ENCODE measurements at regions not wholly inside any gene's neighbourhood (a gene's known extent, or its start where the extent isn't known, plus 50 kb on each side); places are given as distances from the start of the nearest gene placed in this dataset.

DNA sequence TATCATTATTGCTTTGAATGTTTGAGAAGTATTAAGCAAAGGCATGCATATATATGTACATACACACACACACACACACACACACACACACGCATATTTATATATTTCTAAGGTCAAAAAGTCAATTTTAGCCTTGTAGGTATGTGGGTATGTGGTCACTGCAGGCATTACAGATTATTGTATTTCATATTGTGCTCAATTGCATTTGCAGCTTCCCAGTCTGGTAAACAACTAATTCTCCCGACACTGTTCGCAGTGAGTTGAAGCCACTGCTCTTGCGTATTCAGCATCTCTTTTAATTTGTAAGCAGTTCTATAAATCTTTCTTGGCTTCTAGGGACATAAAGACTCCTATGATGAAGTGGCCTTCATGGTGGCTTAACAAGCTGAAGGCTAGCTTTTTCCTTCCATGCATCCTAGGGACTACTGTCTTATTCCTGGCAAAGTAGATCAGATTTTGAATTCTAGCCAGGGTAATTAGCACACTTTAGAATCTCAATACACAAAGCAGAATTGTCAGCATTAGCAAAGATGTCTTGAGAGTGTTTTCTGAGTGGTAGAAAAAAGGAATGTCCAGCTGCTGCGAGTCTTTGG is 368.6 kb upstream of the NEGR1 start:
- TF ChIP-seq Cebpa-rat (IDR thresholded peaks at IDR 0.05), result no peak
- Histone ChIP-seq H3K9me3 (replicated peaks in 1 of 11) (no peaks in the 10 kb centered on the region), H3K4me2 (no peak overlapping the region), H4K20me1 (no peaks in the 10 kb centered on the region), H3K27me3 (no peaks in the 10 kb centered on the region), H3K4me3 (no peak overlapping the region), H3K36me3 (no peaks in the 10 kb centered on the region), H3K9ac (no peak overlapping the region), H3K27ac (no peak overlapping the region), H3K4me1 (no peaks in the 10 kb centered on the region)

DNA sequence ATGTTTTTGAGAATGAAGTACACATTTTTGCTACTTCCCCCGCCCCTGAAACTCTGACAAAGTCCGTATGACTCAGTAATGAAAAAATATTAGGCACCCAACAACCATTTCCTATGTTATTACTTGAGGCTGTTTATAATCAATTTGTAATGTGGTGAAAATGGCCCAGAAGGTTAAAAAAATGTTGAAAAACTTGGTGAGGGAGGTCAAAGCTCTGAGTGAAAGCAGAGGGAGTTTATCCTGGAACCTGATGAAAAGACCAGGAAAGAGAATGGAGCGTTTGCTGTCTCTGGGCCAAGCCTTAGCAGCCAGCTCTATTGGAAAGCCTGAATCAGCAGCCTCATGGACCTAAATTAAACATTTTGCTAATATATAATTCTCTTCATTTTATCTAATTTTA is 367.7 kb upstream of the NEGR1 start:
- Histone ChIP-seq H3K9me3 (replicated peaks in 1 of 11) (no peaks in the 10 kb centered on the region), H3K9ac (no peak overlapping the region), H4K20me1 (no peaks in the 10 kb centered on the region), H3K27ac (no peak overlapping the region), H3K27me3 (no peaks in the 10 kb centered on the region), H3K4me1 (no peaks in the 10 kb centered on the region), H3K36me3 (no peaks in the 10 kb centered on the region), H3K4me3 (no peak overlapping the region), H3K4me2 (no peak overlapping the region)
- TF ChIP-seq Cebpa-rat (IDR thresholded peaks at IDR 0.05), result no peak

- Histone ChIP-seq H3K4me1 (no peaks in the 10 kb centered on the region), H3K9me3 (replicated peaks in 1 of 11) (no peaks in the 10 kb centered on the region), H3K4me3 (no peak overlapping the region), H4K20me1 (no peaks in the 10 kb centered on the region), H3K27ac (no peak overlapping the region), H3K36me3 (no peaks in the 10 kb centered on the region), H3K4me2 (no peak overlapping the region), H3K27me3 (no peaks in the 10 kb centered on the region), H3K9ac (no peak overlapping the region)
- TF ChIP-seq Cebpa-rat (IDR thresholded peaks at IDR 0.05), result no peak
These were observed 367.0 kb upstream of the NEGR1 start for GRCh38 chr1:72649211-72649888.

GRCh38 chr1:72648465-72648864 is 366.1 kb upstream of the NEGR1 start:
- no peaks in the 10 kb centered on the region for H3K27me3 ChIP-seq
- no peaks in the 10 kb centered on the region for H3K9me3 ChIP-seq (replicated peaks in 1 of 11)
- no peak for TF ChIP-seq Cebpa-rat (IDR thresholded peaks at IDR 0.05)
- H3K4me1 ChIP-seq, result no peaks in the 10 kb centered on the region
- no peak overlapping the region for H3K9ac ChIP-seq
- H3K27ac ChIP-seq, result no peak overlapping the region
- H4K20me1 ChIP-seq, result no peaks in the 10 kb centered on the region
- no peak overlapping the region for H3K4me2 ChIP-seq
- no peak overlapping the region for H3K4me3 ChIP-seq
- H3K36me3 ChIP-seq, result no peaks in the 10 kb centered on the region

DNA sequence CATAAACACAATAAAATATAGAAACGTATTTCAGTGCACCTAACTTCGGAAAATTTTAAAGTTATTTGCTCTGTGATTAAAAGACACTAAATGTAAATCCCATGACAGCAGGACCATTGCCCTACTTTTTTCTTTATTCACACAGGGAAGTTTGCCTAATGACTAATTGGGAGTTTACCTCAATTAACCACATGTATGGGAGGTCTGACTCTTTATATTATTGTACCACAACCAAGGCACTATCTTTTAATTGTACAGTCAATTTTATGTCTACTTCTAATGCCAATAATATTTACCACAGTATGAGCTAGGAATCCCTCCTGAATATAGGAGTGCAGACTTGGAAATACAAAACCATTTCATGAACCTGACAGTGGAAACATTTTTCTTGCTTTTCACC is 360.8 kb upstream of the NEGR1 start:
- Histone ChIP-seq H4K20me1 (no peaks in the 10 kb centered on the region), H3K27me3 (no peaks in the 10 kb centered on the region), H3K4me2 (no peak overlapping the region), H3K9ac (no peak overlapping the region), H3K4me1 (no peaks in the 10 kb centered on the region), H3K9me3 (replicated peaks in 1 of 11) (no peaks in the 10 kb centered on the region), H3K27ac (no peak overlapping the region), H3K4me3 (no peak overlapping the region), H3K36me3 (no peaks in the 10 kb centered on the region)
- no peak for TF ChIP-seq Cebpa-rat (IDR thresholded peaks at IDR 0.05)

DNA sequence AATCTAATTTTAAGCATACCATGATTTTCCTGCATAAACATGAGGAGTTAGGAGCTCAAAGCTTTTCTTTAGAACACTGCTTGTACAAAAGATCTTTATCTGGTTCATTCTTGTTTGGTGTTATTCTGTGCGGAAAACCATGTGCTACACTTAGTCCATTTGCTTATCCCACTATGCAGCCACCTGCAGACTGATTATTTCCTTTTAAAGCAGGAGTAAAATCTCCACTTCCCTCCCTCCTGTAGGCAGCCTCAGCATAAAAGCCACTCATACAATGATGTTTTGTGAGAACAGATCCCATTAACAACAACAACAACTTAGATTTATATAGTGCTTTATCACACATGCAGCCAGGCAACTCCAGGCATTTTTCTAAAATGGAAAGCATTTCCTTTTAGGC is 355.3 kb upstream of the NEGR1 start:
- Histone ChIP-seq H3K4me3 (no peak overlapping the region), H3K27me3 (no peaks in the 10 kb centered on the region), H3K4me2 (no peak overlapping the region), H3K9me3 (replicated peaks in 1 of 11) (no peaks in the 10 kb centered on the region), H3K27ac (no peak overlapping the region), H3K9ac (no peak overlapping the region), H4K20me1 (no peaks in the 10 kb centered on the region), H3K36me3 (no peaks in the 10 kb centered on the region), H3K4me1 (peaks cover 0 to 13% (median 7%) of the 10 kb centered on the region in 10 experiments; a peak in 12 of 20 replicates)
- TF ChIP-seq Cebpa-rat (IDR thresholded peaks at IDR 0.05), result no peak

- Histone ChIP-seq H3K4me2 (peak overlapping the region in 4 of 11 experiments; percentile 25 to 42 (median 40); a peak in 5 of 22 replicates), H3K27me3 (no peaks in the 10 kb centered on the region), H3K9me3 (replicated peaks in 1 of 11) (no peaks in the 10 kb centered on the region), H3K36me3 (no peaks in the 10 kb centered on the region), H3K4me1 (peaks cover 0 to 13% (median 7%) of the 10 kb centered on the region in 10 experiments; a peak in 12 of 20 replicates), H3K9ac (no peak overlapping the region), H4K20me1 (no peaks in the 10 kb centered on the region), H3K27ac (no peak overlapping the region), H3K4me3 (no peak overlapping the region)
- no peak for TF ChIP-seq Cebpa-rat (IDR thresholded peaks at IDR 0.05)
These were observed 354.3 kb upstream of the NEGR1 start for GRCh38 chr1:72636631-72637030.

- Histone ChIP-seq H3K9me3 (replicated peaks in 1 of 11) (no peaks in the 10 kb centered on the region), H3K9ac (no peak overlapping the region), H3K27me3 (no peaks in the 10 kb centered on the region), H3K36me3 (no peaks in the 10 kb centered on the region), H3K27ac (no peak overlapping the region), H3K4me2 (peak overlapping the region in 7 of 11 experiments; percentile 5 to 44 (median 39); a peak in 8 of 22 replicates), H4K20me1 (no peaks in the 10 kb centered on the region), H3K4me3 (no peak overlapping the region), H3K4me1 (peaks cover 0 to 13% (median 7%) of the 10 kb centered on the region in 10 experiments; a peak in 12 of 20 replicates)
- no peak for TF ChIP-seq Cebpa-rat (IDR thresholded peaks at IDR 0.05)
These were observed 353.4 kb upstream of the NEGR1 start for GRCh38 chr1:72635719-72636118.

GRCh38 chr1:72634946-72635345 is 352.6 kb upstream of the NEGR1 start:
- H3K27ac ChIP-seq, result no peak overlapping the region
- peaks cover 0 to 13% (median 7%) of the 10 kb centered on the region in 10 experiments; a peak in 12 of 20 replicates for H3K4me1 ChIP-seq
- no peaks in the 10 kb centered on the region for H3K9me3 ChIP-seq (replicated peaks in 1 of 11)
- H3K27me3 ChIP-seq, result no peaks in the 10 kb centered on the region
- no peaks in the 10 kb centered on the region for H3K36me3 ChIP-seq
- H3K9ac ChIP-seq, result no peak overlapping the region
- H4K20me1 ChIP-seq, result no peaks in the 10 kb centered on the region
- no peak for TF ChIP-seq Cebpa-rat (IDR thresholded peaks at IDR 0.05)
- H3K4me2 ChIP-seq, result no peak overlapping the region
- H3K4me3 ChIP-seq, result no peak overlapping the region

DNA sequence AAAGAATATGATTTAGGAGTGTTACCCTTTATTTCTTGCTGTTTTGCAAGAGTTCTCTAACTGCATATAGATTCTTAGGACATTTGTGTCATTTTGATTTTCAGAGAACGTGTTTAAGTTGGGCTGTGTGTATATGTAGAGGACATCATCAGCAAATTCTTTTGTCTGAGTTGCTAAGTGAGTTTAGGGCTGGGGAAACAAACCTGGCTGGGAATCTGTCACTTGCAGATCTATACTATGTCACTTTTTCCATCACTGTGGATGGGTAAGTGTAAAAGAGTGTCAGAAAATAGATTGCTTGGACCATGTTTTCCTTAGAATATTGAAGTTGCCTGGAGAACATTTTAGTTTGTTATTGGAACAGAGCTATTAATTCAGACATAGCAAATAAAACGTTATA is 349.1 kb upstream of the NEGR1 start:
- Histone ChIP-seq H3K4me3 (no peak overlapping the region), H3K9me3 (replicated peaks in 1 of 11) (no peaks in the 10 kb centered on the region), H4K20me1 (no peaks in the 10 kb centered on the region), H3K27ac (no peak overlapping the region), H3K4me1 (peaks cover 0 to 10% (median 6%) of the 10 kb centered on the region in 10 experiments; a peak in 12 of 20 replicates), H3K36me3 (no peaks in the 10 kb centered on the region), H3K4me2 (no peak overlapping the region), H3K27me3 (no peaks in the 10 kb centered on the region), H3K9ac (no peak overlapping the region)
- no peak for TF ChIP-seq Cebpa-rat (IDR thresholded peaks at IDR 0.05)
